Right lobe of liver (tissue), 6 donors: ENCODE measurements at regions not wholly inside any gene's neighbourhood (a gene's known extent, or its start where the extent isn't known, plus 50 kb on each side); places are given as distances from the start of the nearest gene placed in this dataset.

Experiments used
- ATAC-seq, 4 donors: fragments of 200-7000 bp; cut with Tn5 transposase; one replicate each; pipeline ENCODE4 v1.9.1; 2020; ENCODE audit warnings: mild to moderate bottlenecking in 4 of 4, moderate library complexity in 4 of 4
- DNase-seq, 3 donors: peaks; one replicate each; pipeline ENCODE4 v3.0.0-alpha.2; 2020
- H3K27ac ChIP-seq, 3 donors: fragments of 200-600 bp; one replicate each; pipeline ENCODE4 v1.8.0; 2022
- H3K27me3 ChIP-seq, 2 donors: fragments of 200-600 bp; one replicate each; pipeline ENCODE4 v1.8.0; 2022
- H3K36me3 ChIP-seq, 4 donors: fragments of 200-600 bp; sonication (generic) in 1 of 4; one replicate each; pipeline versions ENCODE4 v1.5.1 to v1.8.0; 2017 to 2022; ENCODE audit warnings: control low read depth in 1 of 4
- H3K4me1 ChIP-seq, 4 donors: fragments of 200-600 bp; sonication (generic) in 1 of 4; one replicate each; pipeline versions ENCODE4 v1.5.1 to v1.8.0; 2017 to 2022; ENCODE audit warnings: control low read depth in 1 of 4
- H3K4me3 ChIP-seq, 3 donors: fragments of 200-600 bp; one replicate each; pipeline ENCODE4 v1.8.0; 2022
- H3K9me3 ChIP-seq, 4 donors: fragments of 200-600 bp; sonication (generic) in 1 of 4; one replicate each; pipeline versions ENCODE4 v1.5.1 to v1.8.0; 2017 to 2022; ENCODE audit warnings: control low read depth in 1 of 4
- POLR2A ChIP-seq: fragments of 450-650 bp; IDR thresholded peaks from one replicate; pipeline ENCODE4 v1.6.1; 2017; ENCODE audit warnings: antibody characterized with exemption, mild to moderate bottlenecking
- WGBS: methylation state at CpG from one replicate; pipeline ENCODE4 v1.1.6; 2018; ENCODE audit warnings: low coverage, low lambda C conversion rate; ENCODE audit not compliant: insufficient coverage; ENCODE audit errors: missing lambda C conversion rate; 5-methylcytosine and 5-hydroxymethylcytosine counted together
- intact Hi-C, 2 donors: fragments of 100-400 bp; cut with DNase I; formaldehyde crosslinking; loops; one replicate each; pipeline versions ENCODE4 v1.11.2 to v1.14.1; 2022
- TF ChIP-seq, protein P1 (sequence below), 4 donors: fragments of 200-600 bp in 3 of 4; fragments of 450-650 bp in 1 of 4; IDR thresholded peaks; one replicate each; pipeline versions ENCODE4 v1.5.1 to v1.8.0; 2016 to 2022; ENCODE audit warnings: antibody characterized with exemption in 4 of 4, mild to moderate bottlenecking in 2 of 4
- donor health status: DM: no; HTN: yes; CAD: no.
- donor health status: DM: no; HTN: no; CAD: no.
- donor health status: DM: no; HTN: no; CAD: no.
- donor health status: DM: no; HTN: yes; CAD: no.
- donor health status: DM: no; HTN: yes; CAD: no.

DNA sequence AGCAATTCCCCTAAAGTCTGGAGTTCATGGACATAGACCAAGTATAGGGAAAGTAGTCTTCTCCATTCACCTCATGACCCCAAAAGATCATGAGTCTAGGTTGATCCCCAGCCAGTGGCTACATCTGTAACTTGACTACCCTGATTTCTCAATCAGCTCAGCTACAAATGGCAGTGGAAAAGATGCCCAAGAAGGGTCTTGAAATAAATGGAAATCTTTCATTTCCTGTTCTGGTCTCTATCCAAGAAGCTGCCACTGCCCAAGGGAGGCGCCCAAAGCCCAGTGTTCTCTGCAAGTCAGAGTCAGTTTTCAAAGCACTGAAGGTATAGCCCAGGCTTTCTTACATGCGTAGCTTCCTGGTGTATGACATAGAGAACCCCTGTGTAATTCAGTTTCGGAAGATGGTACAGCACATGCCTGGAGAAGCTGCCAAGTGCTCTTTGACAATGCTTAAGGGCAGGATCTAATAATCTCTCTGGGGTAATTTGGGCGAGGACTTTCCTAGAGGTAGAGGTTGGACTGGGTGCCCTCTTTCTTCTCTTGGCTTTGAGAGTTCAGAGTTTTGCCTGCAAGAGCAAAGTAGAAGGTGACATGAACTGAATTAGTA, 101.1 kb downstream of the ADAMTS15 start:
- Histone ChIP-seq H3K9me3 (no peaks in the 10 kb centered on the region), H3K4me1 (no peaks in the 10 kb centered on the region), H3K27me3 (no peaks in the 10 kb centered on the region), H3K27ac (no peak overlapping the region), H3K4me3 (no peak overlapping the region), H3K36me3 (no peaks in the 10 kb centered on the region)
- TF ChIP-seq POLR2A, result no peak
- TF ChIP-seq, protein P1, sequence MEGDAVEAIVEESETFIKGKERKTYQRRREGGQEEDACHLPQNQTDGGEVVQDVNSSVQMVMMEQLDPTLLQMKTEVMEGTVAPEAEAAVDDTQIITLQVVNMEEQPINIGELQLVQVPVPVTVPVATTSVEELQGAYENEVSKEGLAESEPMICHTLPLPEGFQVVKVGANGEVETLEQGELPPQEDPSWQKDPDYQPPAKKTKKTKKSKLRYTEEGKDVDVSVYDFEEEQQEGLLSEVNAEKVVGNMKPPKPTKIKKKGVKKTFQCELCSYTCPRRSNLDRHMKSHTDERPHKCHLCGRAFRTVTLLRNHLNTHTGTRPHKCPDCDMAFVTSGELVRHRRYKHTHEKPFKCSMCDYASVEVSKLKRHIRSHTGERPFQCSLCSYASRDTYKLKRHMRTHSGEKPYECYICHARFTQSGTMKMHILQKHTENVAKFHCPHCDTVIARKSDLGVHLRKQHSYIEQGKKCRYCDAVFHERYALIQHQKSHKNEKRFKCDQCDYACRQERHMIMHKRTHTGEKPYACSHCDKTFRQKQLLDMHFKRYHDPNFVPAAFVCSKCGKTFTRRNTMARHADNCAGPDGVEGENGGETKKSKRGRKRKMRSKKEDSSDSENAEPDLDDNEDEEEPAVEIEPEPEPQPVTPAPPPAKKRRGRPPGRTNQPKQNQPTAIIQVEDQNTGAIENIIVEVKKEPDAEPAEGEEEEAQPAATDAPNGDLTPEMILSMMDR (IDR thresholded peaks at IDR 0.05), result no peak
- intact Hi-C loops, result no loop called here
- 83% methylated on average over 3 of the region's 4 CpGs for WGBS
- ATAC-seq (no peak), DNase-seq (no peak)

DNA sequence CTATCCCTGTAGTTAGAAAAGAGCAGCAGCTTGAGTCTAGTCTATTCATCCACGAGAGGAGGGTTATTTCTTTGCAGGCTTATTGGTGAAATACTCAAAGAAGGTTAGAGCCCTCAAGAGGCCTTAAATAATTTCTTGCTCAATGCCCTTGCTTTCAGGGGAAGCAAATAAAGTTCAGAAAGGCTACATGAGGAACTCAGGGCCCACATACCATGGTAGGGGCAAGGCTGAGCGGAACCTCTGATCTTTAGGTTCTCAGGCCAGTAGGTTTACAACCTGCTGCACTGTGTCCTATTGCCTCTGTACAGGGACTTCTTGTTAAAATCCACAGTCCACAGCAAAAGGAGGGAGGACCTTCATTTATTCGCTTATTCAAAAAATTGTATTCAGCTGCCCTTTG, 101.7 kb downstream of the ADAMTS15 start:
- Histone ChIP-seq H3K4me1 (no peaks in the 10 kb centered on the region), H3K27ac (no peak overlapping the region), H3K27me3 (no peaks in the 10 kb centered on the region), H3K9me3 (no peaks in the 10 kb centered on the region), H3K4me3 (no peak overlapping the region), H3K36me3 (no peaks in the 10 kb centered on the region)
- no peak for DNase-seq
- 79% methylated on average over 2 of the region's 3 CpGs for WGBS
- TF ChIP-seq POLR2A, result no peak
- no peak for ATAC-seq
- intact Hi-C loops, result no loop called here

DNA sequence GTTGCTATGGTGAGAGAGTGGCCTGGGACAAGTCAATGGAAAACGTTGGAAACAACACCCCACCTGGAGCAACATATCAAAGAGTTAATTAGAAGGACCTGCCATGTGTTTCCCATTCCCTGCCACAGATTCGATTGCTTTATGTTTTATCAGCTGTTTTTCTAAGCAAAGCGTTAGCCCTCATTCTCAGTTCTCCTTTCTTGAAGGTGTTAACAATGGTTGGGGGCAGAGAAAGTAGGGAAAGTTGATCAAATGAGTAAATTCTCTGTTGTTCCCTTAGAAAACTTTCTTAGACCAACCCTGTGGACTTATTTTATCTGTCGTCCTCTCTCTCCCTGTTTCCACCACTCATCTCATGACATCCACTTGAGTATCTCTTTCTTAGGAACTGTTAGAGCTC, 102.5 kb downstream of the ADAMTS15 start:
- WGBS, result 31% methylated on average over 4 of the region's 4 CpGs
- no peak for ATAC-seq
- Histone ChIP-seq H3K27me3 (no peaks in the 10 kb centered on the region), H3K36me3 (no peaks in the 10 kb centered on the region), H3K27ac (no peak overlapping the region), H3K9me3 (no peaks in the 10 kb centered on the region), H3K4me3 (no peak overlapping the region), H3K4me1 (no peaks in the 10 kb centered on the region)
- intact Hi-C loops, result no loop called here
- DNase-seq, result no peak
- TF ChIP-seq, protein P1 (IDR thresholded peaks at IDR 0.05), result no peak
- TF ChIP-seq POLR2A, result no peak

DNA sequence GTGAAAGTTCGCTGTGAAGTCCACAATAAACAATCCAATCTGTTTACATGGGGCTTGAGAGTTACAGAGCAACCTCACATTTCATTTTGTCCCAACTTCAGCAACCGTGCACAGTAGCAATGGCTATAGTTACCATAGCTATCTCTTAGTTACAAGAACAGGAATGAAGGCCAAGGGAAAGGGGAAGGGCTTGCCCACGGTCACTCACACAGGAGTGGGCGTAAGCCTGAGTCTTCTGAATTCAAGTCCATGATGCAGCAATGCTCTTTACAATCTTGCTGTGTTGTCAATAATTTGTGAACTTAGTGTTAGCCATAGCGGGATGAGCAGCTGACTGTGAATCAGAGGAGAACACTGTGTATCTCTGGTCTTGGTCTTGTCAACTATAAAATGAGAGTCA, 102.9 kb downstream of the ADAMTS15 start:
- H3K36me3 ChIP-seq, result no peaks in the 10 kb centered on the region
- WGBS, result 49% methylated on average over 5 of the region's 5 CpGs

DNA sequence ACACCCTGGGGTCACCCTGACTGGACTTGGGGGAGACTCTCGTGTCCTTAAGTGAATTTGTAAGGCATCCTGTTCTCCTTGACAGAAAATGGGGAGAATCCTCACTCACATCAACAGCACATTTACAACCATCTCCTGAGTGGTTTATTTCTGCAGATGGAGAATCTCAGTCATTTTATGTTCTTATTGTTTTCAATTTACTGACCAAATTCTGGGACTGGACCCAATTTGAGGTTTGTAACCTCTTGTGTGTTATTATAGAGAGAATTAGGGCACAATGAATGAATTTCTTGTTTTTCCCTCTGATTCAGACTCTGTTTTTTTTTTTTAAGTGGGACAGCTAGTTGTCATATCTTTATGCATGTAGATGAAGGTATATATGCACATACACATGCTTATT, 104.9 kb downstream of the ADAMTS15 start:
- Histone ChIP-seq H3K4me3 (no peak overlapping the region), H3K9me3 (no peaks in the 10 kb centered on the region), H3K27ac (no peak overlapping the region), H3K27me3 (no peaks in the 10 kb centered on the region), H3K4me1 (no peaks in the 10 kb centered on the region), H3K36me3 (no peaks in the 10 kb centered on the region)
- ATAC-seq (no peak), DNase-seq (no peak)
- TF ChIP-seq POLR2A, result no peak
- TF ChIP-seq, protein P1 (IDR thresholded peaks at IDR 0.05), result no peak
- WGBS, result 50% methylated on average over 1 of the region's 1 CpG
- intact Hi-C loops, result no loop called here

More for the DNA sequence above, 102.9 kb downstream of the ADAMTS15 start:
- intact Hi-C loops, result no loop called here
- Histone ChIP-seq H3K27me3 (no peaks in the 10 kb centered on the region), H3K4me1 (no peaks in the 10 kb centered on the region), H3K27ac (no peak overlapping the region), H3K4me3 (no peak overlapping the region), H3K9me3 (no peaks in the 10 kb centered on the region)
- no peak for ATAC-seq
- TF ChIP-seq, protein P1 (IDR thresholded peaks at IDR 0.05), result no peak
- no peak for TF ChIP-seq POLR2A
- no peak for DNase-seq
